ENCODE measurements at regions not wholly inside any gene's neighbourhood (a gene's known extent, or its start where the extent isn't known, plus 50 kb on each side); places are given as distances from the start of the nearest gene placed in this dataset.

DNA sequence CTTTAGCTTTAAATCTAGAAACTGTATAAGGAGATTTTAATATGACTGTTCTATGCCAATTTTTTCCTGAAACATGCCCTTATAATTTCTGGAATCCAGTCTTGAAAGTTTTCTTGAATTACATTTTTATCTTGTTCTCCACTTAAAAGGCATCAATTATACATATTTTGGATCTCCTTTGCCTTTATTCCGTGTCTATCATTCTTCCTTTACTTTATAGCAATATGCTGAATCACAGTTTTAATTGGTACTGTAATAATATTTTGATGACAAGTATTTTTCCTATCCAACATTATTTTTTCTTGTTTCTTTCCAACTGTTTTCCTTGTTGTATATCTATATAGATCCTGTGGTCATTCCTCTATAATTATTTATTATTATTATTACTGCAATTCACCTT, 361.2 kb downstream of the PIK3R1 start:
- TF ChIP-seq, protein P1, sequence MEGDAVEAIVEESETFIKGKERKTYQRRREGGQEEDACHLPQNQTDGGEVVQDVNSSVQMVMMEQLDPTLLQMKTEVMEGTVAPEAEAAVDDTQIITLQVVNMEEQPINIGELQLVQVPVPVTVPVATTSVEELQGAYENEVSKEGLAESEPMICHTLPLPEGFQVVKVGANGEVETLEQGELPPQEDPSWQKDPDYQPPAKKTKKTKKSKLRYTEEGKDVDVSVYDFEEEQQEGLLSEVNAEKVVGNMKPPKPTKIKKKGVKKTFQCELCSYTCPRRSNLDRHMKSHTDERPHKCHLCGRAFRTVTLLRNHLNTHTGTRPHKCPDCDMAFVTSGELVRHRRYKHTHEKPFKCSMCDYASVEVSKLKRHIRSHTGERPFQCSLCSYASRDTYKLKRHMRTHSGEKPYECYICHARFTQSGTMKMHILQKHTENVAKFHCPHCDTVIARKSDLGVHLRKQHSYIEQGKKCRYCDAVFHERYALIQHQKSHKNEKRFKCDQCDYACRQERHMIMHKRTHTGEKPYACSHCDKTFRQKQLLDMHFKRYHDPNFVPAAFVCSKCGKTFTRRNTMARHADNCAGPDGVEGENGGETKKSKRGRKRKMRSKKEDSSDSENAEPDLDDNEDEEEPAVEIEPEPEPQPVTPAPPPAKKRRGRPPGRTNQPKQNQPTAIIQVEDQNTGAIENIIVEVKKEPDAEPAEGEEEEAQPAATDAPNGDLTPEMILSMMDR (IDR thresholded peaks at IDR 0.05; ENCODE audit: insufficient read depth, low read length) = no peak
- no peak overlapping the region for H3K4me3 ChIP-seq (ENCODE audit: low read depth, low read length)

DNA sequence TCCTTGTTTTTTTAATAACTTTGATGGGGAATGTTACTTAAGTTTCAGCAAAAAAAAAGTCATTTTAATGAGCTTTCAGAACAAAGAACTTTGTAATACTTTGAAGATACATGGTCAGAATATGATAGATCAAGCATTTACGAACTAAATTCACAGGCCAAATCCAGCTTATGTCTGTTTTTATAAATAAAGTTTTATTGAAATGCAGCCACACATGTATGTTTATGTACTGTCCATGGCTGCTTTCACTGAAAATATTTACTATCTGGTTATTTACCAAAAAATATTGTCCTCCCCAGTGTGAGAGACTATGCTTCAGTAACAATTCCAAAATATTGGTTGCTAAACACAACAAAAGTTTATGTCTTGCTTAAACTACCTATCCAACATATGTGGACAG, 366.7 kb downstream of the PIK3R1 start:
- TF ChIP-seq, protein P1 (IDR thresholded peaks at IDR 0.05; ENCODE audit: insufficient read depth, low read length) = no peak
- H3K4me3 ChIP-seq (ENCODE audit: low read depth, low read length) = no peak overlapping the region
- no peak for DNase-seq (ENCODE audit: low read depth)

More for the DNA sequence above, 361.2 kb downstream of the PIK3R1 start:
- no peak for DNase-seq (ENCODE audit: low read depth)

DNA sequence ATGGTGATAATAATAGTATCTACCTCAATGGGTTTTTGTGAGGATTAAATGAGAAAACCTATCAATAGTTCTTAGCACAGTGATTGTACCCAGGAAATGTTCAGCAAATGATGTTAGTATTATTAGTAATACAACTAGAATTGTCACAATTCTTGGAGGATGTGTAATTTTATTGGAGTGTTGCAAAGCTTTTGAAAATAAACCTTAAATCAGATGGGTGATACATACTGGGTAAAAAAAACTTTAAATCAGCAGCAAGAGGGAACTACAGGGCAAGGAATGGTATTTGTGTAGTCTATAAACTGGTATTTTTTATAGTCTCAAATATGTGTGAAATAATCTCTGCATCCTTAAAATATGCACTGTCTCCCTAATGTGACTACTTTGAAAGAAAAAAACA, 371.6 kb downstream of the PIK3R1 start:
- TF ChIP-seq, protein P1 (IDR thresholded peaks at IDR 0.05; ENCODE audit: insufficient read depth, low read length) = no peak
- H3K4me3 ChIP-seq (ENCODE audit: low read depth, low read length) = no peak overlapping the region
- no peak for DNase-seq (ENCODE audit: low read depth)

DNA sequence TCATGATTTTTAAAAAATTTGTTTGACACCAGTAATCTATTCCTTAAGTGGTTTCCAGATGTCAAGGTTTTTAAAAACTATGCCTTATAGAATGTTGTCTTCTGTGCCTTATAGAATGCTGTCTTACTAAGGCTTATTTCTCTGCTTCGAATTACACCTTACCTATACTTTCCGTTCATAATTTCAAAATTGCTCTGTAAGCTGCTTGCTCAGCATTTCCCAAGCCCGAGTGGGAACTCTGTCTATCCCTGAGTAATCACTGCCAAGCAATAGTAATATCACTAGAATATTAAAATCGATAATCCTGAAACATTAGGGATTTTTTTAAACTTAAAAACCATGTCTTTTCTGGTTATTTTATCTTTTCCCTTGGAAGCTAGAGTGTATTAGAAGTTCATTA, 376.3 kb downstream of the PIK3R1 start:
- TF ChIP-seq, protein P1 (IDR thresholded peaks at IDR 0.05; ENCODE audit: insufficient read depth, low read length) = no peak
- no peak for DNase-seq (ENCODE audit: low read depth)
- H3K4me3 ChIP-seq (ENCODE audit: low read depth, low read length) = no peak overlapping the region

DNA sequence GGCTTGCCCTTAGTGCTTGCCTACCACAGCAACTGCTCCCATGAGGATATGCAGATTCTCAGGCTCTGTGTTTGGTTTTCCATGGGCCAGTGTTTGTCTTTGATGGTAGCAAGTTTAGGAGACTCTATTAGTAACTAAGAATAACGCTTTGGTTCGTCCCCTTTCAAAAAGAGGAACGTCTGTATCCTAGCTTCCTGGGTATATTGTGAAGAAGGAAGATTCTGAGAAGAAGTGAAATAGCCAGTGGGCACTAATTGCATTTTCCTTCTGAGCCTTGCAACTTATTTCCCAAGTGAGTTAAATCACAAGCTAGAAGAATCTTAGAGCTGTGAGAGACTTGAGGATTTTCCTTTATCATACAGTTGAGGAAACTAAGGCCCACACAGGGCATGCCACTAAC, 376.8 kb downstream of the PIK3R1 start:
- H3K4me3 ChIP-seq (ENCODE audit: low read depth, low read length) = no peak overlapping the region
- TF ChIP-seq, protein P1 (IDR thresholded peaks at IDR 0.05; ENCODE audit: insufficient read depth, low read length) = no peak
- no peak for DNase-seq (ENCODE audit: low read depth)

DNA sequence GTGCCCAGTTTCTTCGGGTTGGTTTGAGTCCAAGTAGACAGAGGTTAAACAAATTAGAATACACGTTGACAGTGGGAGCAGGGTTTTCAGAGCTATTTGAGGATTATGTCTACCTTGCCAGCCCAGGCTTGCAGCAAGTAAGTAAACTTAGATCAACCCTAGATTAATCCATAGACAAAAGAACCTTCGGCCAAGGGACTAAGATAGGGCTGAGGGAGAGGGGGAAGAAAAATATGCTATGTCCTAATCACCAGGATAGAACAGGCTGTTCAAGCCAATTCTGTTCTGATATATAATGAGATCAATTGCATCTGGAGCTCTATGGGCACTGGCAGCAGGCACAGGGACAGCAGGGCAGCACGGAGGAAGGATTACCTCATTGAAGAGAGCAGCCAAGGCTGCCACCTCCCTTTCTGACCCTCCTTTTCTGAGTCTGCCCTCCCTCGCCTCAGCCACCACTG, 377.7 kb downstream of the PIK3R1 start:
- H3K4me3 ChIP-seq (ENCODE audit: low read depth, low read length) = no peak overlapping the region
- TF ChIP-seq, protein P1 (IDR thresholded peaks at IDR 0.05; ENCODE audit: insufficient read depth, low read length) = no peak
- DNase-seq (ENCODE audit: low read depth) = peak; percentile 22

DNA sequence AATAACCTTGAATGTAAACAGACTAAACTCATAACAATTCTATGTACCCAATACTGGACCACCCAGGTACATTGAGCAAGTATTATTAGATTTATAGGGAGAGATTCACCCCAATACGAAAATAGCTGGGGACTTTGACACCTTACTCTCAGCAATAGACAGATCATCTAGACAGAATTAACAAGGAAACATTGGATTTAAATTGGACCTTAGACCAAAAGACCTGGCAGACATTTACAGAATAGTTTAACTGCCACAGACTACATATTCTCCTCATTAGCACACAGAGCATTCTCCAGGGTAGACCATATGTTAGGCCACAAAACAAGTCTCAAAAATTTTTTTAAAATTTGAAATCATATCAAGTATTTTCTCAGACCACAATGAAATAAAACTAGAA, 397.4 kb downstream of the PIK3R1 start:
- TF ChIP-seq, protein P1 (IDR thresholded peaks at IDR 0.05; ENCODE audit: insufficient read depth, low read length) = no peak
- DNase-seq (ENCODE audit: low read depth) = no peak
- H3K4me3 ChIP-seq (ENCODE audit: low read depth, low read length) = no peak overlapping the region

Measured in fibroblast of the aortic adventitia (primary cell).